ENCODE measurements at regions not wholly inside any gene's neighbourhood (a gene's known extent, or its start where the extent isn't known, plus 50 kb on each side); places are given as distances from the start of the nearest gene placed in this dataset.

- TF ChIP-seq GABPA (IDR thresholded peaks at IDR 0.05; ENCODE audit: low read depth) (no peak), REST (IDR thresholded peaks at IDR 0.05; ENCODE audit: insufficient replicate concordance, low read depth) (no peak)
Measured at GRCh38 chr9:73079326-73079725, 72.3 kb upstream of the ANXA1 start.

Data from HL-60 (cell line).